ENCODE measurements at regions not wholly inside any gene's neighbourhood (a gene's known extent, or its start where the extent isn't known, plus 50 kb on each side); places are given as distances from the start of the nearest gene placed in this dataset.

GRCh38 chr14:22221508-22221907, 367.5 kb downstream of the DAD1 start:
- no peak for TF ChIP-seq POLR2AphosphoS5 (IDR thresholded peaks at IDR 0.05)
- peak in 2 of 11 experiments; percentile 19 to 23 for TF ChIP-seq CTCF (IDR thresholded peaks at IDR 0.05 in 8 of 11, conservative IDR thresholded peaks at IDR 0.05 in 3 of 11)
- Histone ChIP-seq H3K4me1 (peaks cover 0 to 14% (median 3%) of the 10 kb centered on the region in 6 donors), H3K27ac (no peak overlapping the region), H3K9me3 (no peaks in the 10 kb centered on the region), H3K27me3 (replicated peaks in 1 of 7) (peaks cover 0 to 9% (median 0%) of the 10 kb centered on the region in 7 donors), H3K36me3 (no peaks in the 10 kb centered on the region), H3K4me3 (no peak overlapping the region)
- intact Hi-C loops (cut with DNase I; ENCODE audit: low total_unique reads), result no loop called here
- 14 to 25% (median 23%) methylated on average over 3 of the region's 3 CpGs for WGBS, 5 donors
- DNase-seq, result no peak

GRCh38 chr14:22220427-22220826, 368.6 kb downstream of the DAD1 start:
- H3K4me3 ChIP-seq, result no peak overlapping the region
- no peak for DNase-seq
- TF ChIP-seq CTCF (IDR thresholded peaks at IDR 0.05 in 8 of 11, conservative IDR thresholded peaks at IDR 0.05 in 3 of 11) (no peak), POLR2AphosphoS5 (IDR thresholded peaks at IDR 0.05) (no peak), POLR2A (IDR thresholded peaks at IDR 0.05) (no peak)
- H3K9me3 ChIP-seq, result no peaks in the 10 kb centered on the region
- peaks cover 0 to 5% (median 0%) of the 10 kb centered on the region in 6 donors for H3K4me1 ChIP-seq
- no peak overlapping the region for H3K27ac ChIP-seq
- intact Hi-C loops (cut with DNase I; ENCODE audit: low total_unique reads), result no loop called here
- H3K27me3 ChIP-seq (replicated peaks in 1 of 7), result peaks cover 0 to 9% (median 0%) of the 10 kb centered on the region in 7 donors
- no peaks in the 10 kb centered on the region for H3K36me3 ChIP-seq
- 10 to 61% (median 33%) methylated on average over 1 of the region's 1 CpG for WGBS, 5 donors

- WGBS, 5 donors, result 48 to 63% (median 60%) methylated on average over 3 of the region's 3 CpGs
These were observed 370.3 kb downstream of the DAD1 start for GRCh38 chr14:22218728-22219127.

GRCh38 chr14:22213120-22213519, 375.9 kb downstream of the DAD1 start:
- no peaks in the 10 kb centered on the region for H3K36me3 ChIP-seq
- no peaks in the 10 kb centered on the region for H3K4me1 ChIP-seq
- 39 to 86% (median 53%) methylated on average over 3 of the region's 3 CpGs for WGBS, 5 donors
- intact Hi-C loops (cut with DNase I; ENCODE audit: low total_unique reads), result no loop called here
- DNase-seq, result no peak
- H3K27ac ChIP-seq, result no peak overlapping the region
- TF ChIP-seq POLR2AphosphoS5 (IDR thresholded peaks at IDR 0.05) (no peak), CTCF (IDR thresholded peaks at IDR 0.05 in 8 of 11, conservative IDR thresholded peaks at IDR 0.05 in 3 of 11) (no peak), POLR2A (IDR thresholded peaks at IDR 0.05) (no peak)
- no peaks in the 10 kb centered on the region for H3K9me3 ChIP-seq
- no peaks in the 10 kb centered on the region for H3K27me3 ChIP-seq (replicated peaks in 1 of 7)
- no peak overlapping the region for H3K4me3 ChIP-seq

More at GRCh38 chr14:22218728-22219127, 370.3 kb downstream of the DAD1 start:
- Histone ChIP-seq H3K4me1 (peaks cover 0 to 5% (median 0%) of the 10 kb centered on the region in 6 donors), H3K36me3 (no peaks in the 10 kb centered on the region), H3K4me3 (no peak overlapping the region), H3K9me3 (no peaks in the 10 kb centered on the region), H3K27ac (no peak overlapping the region), H3K27me3 (replicated peaks in 1 of 7) (peaks cover 0 to 9% (median 0%) of the 10 kb centered on the region in 7 donors)
- no peak for DNase-seq
- intact Hi-C loops (cut with DNase I; ENCODE audit: low total_unique reads), result no loop called here
- TF ChIP-seq POLR2A (IDR thresholded peaks at IDR 0.05) (no peak), POLR2AphosphoS5 (IDR thresholded peaks at IDR 0.05) (no peak), CTCF (IDR thresholded peaks at IDR 0.05 in 8 of 11, conservative IDR thresholded peaks at IDR 0.05 in 3 of 11) (no peak)
